ENCODE measurements at regions not wholly inside any gene's neighbourhood (a gene's known extent, or its start where the extent isn't known, plus 50 kb on each side); places are given as distances from the start of the nearest gene placed in this dataset.

DNA sequence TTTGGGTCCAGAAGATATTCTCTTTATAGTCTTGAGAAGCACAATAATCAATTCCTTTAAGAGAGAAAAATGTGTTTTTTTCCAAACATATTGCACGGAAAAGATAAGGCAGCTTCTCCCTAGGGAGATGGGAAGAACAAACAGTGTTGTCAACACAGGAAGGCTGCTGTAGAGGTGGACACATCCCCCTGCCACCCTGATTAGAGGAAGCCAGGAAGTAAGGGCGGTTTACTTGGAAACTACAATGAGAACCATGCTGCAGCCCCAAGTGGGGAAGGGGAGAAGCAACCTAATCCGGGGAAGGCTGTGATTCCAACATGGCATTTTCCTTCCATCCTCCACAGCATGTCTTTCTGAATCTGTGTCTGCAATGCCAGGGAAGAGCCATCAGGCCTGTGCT is 256.9 kb upstream of the TGFBR2 start:
- no peak overlapping the region for H3K9ac ChIP-seq (replicated peaks in 1 of 4; ENCODE audit: extremely low read depth in 1 of 4, low read depth in 3 of 4, low read length in 3 of 4)
- no peak overlapping the region for H2AK5ac ChIP-seq (ENCODE audit: low read depth, low read length)
- no peak overlapping the region for H3K4me3 ChIP-seq (ENCODE audit: extremely low read depth in 1 of 4, insufficient read depth in 2 of 4, low read depth in 3 of 4, low read length in 4 of 4)
- no peaks in the 10 kb centered on the region for H3K79me2 ChIP-seq (ENCODE audit: control insufficient read depth in 1 of 2, insufficient read depth in 2 of 2, low read length in 2 of 2)
- H3K9me3 ChIP-seq (ENCODE audit: insufficient read depth in 2 of 2, low read depth in 1 of 2, low read length in 1 of 2), result no peaks in the 10 kb centered on the region
- peak overlapping the region; percentile 81 for H2AFZ ChIP-seq (ENCODE audit: low read length)
- CTCF ChIA-PET (ENCODE audit: partially characterized antibody), result interaction anchor here (1.6 kb wide), 1 partner anchor 30 kb away, joined by 4 read pairs; no protein-coding TSS in a partner anchor
- no peak overlapping the region for H2BK15ac ChIP-seq (ENCODE audit: low read length)
- H3K27me3 ChIP-seq (replicated peaks in 1 of 4; ENCODE audit: control insufficient read depth in 3 of 4, extremely low read depth in 1 of 4, insufficient read depth in 3 of 4, low read length in 3 of 4), result peaks cover 0 to 2% (median 0%) of the 10 kb centered on the region in 4 experiments; a peak in 1 of 7 replicates
- no peak overlapping the region for H3K56ac ChIP-seq (replicated peaks; ENCODE audit: insufficient read length, low read depth, low read length)
- H3K23ac ChIP-seq (ENCODE audit: insufficient read length), result no peak overlapping the region
- no peaks in the 10 kb centered on the region for H3K4me1 ChIP-seq (replicated peaks in 1 of 4; ENCODE audit: control insufficient read depth in 3 of 4, insufficient read depth in 4 of 4, low read length in 3 of 4)
- no peak overlapping the region for H4K91ac ChIP-seq (replicated peaks; ENCODE audit: insufficient read length, low read length)
- no peak overlapping the region for H3K14ac ChIP-seq (ENCODE audit: insufficient read length)
- no peak overlapping the region for H4K5ac ChIP-seq (ENCODE audit: insufficient read length, low read depth, low read length)
- no peak overlapping the region for H3K4ac ChIP-seq (replicated peaks; ENCODE audit: insufficient read length, low read depth, low read length)
- no peak overlapping the region for H2BK120ac ChIP-seq (replicated peaks; ENCODE audit: low read depth, low read length)
- H3K36me3 ChIP-seq (ENCODE audit: control insufficient read depth in 2 of 4, insufficient read depth in 4 of 4, low read length in 3 of 4), result no peaks in the 10 kb centered on the region
- no peak overlapping the region for H3K4me2 ChIP-seq (ENCODE audit: insufficient read depth in 1 of 2, low read depth in 2 of 2, low read length in 2 of 2)
- H2BK5ac ChIP-seq (ENCODE audit: low read depth, low read length), result no peak overlapping the region
- TF ChIP-seq CHD1 (IDR thresholded peaks at IDR 0.05; ENCODE audit: low read depth, low read length), result no peak
- WGBS, 2 experiments (ENCODE audit: extremely low coverage in 1 of 2, insufficient coverage in 1 of 2, insufficient read length in 1 of 2, insufficient replicate concordance in 2 of 2, low coverage in 1 of 2, low lambda C conversion rate in 2 of 2, missing lambda C conversion rate in 1 of 2), result 78% methylated on average over 3 of the region's 3 CpGs; no CpG with 5 or more reads in 1 of the 2 experiments
- H3K79me1 ChIP-seq (ENCODE audit: low read depth, low read length), result no peaks in the 10 kb centered on the region
- no peak overlapping the region for H3K18ac ChIP-seq (ENCODE audit: extremely low read depth, low read length)
- no peak overlapping the region for H2BK12ac ChIP-seq (ENCODE audit: low read depth, low read length)
- no peak overlapping the region for H2BK20ac ChIP-seq (ENCODE audit: low read length)
- no peaks in the 10 kb centered on the region for H3K23me2 ChIP-seq (ENCODE audit: low read depth, low read length)
- no peak for FAIRE-seq
- no peak overlapping the region for H4K8ac ChIP-seq (ENCODE audit: extremely low read depth, insufficient read depth, low read length)
- POLR2A ChIA-PET (ENCODE audit: partially characterized antibody), result no interaction called here
- H3K27ac ChIP-seq (ENCODE audit: low read depth, low read length), result no peak overlapping the region
- DNase-seq (ENCODE audit: low read depth in 1 of 2, low spot score in 2 of 2), result no peak
- no peaks in the 10 kb centered on the region for H4K20me1 ChIP-seq (replicated peaks in 1 of 2; ENCODE audit: control insufficient read depth in 1 of 2, insufficient read depth in 2 of 2, low read length in 2 of 2)
